Activated T-helper 17 cell treated with anti-CD3 and anti-CD28 coated beads, Interleukin-2, amount 50 U/mL, for 72 hours (primary cell): ENCODE measurements at regions not wholly inside any gene's neighbourhood (a gene's known extent, or its start where the extent isn't known, plus 50 kb on each side); places are given as distances from the start of the nearest gene placed in this dataset.
"Not testable (repeated sequence)": the region's sequence is repeated elsewhere in the genome, so short reads cannot be mapped to it uniquely, and the experiment has no call there.

Experiments
- ATAC-seq: fragments of 150-1000 bp; cut with Tn5 transposase; replicated peaks from 2 replicates; pipeline ENCODE4 v1.10.0; 2021; ENCODE audit warnings: mild to moderate bottlenecking, moderate library complexity
- H3K27ac Mint-ChIP-seq: one replicate; pipeline ENCODE4 v1.8.0; 2022; ENCODE audit warnings: mixed read lengths
- H3K27me3 Mint-ChIP-seq: one replicate; pipeline ENCODE4 v1.8.0; 2022; ENCODE audit warnings: mixed read lengths
- H3K36me3 Mint-ChIP-seq: one replicate; pipeline ENCODE4 v1.8.0; 2022; ENCODE audit warnings: low read depth, mild to moderate bottlenecking, mixed read lengths
- H3K4me1 Mint-ChIP-seq: one replicate; pipeline ENCODE4 v1.8.0; 2022; ENCODE audit warnings: mixed read lengths
- H3K4me3 Mint-ChIP-seq: one replicate; pipeline ENCODE4 v1.8.0; 2022; ENCODE audit warnings: mild to moderate bottlenecking, mixed read lengths
- H3K9me3 Mint-ChIP-seq: one replicate; pipeline ENCODE4 v1.8.0; 2022; ENCODE audit warnings: mixed read lengths

DNA sequence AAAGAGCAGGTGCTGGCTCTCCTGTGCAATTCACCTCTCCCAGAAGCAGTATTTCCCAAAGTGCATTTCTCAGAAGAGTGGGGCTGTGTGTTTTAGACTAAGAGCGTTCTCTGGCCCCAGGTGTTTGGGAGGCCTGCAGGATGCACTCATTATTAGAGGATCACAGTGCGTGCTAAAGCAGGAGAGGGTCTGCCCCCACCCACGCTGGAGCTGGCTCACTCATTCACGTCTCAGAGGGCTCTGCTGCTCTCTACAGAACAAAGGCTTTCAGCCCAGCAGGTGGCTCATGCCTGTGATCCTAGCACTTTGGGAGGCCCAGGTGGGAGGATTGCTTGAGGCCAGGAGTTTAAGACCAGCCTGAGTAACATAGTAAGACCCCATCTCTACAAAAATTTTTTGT is 756.7 kb downstream of the UQCRFS1 start:
- Mint-ChIP-seq H3K4me1 (no peaks in the 10 kb centered on the region), H3K9me3 (no peaks in the 10 kb centered on the region), H3K36me3 (no peaks in the 10 kb centered on the region), H3K4me3 (no peak overlapping the region), H3K27ac (no peak overlapping the region), H3K27me3 (no peaks in the 10 kb centered on the region)
- ATAC-seq = peak; percentile 32

DNA sequence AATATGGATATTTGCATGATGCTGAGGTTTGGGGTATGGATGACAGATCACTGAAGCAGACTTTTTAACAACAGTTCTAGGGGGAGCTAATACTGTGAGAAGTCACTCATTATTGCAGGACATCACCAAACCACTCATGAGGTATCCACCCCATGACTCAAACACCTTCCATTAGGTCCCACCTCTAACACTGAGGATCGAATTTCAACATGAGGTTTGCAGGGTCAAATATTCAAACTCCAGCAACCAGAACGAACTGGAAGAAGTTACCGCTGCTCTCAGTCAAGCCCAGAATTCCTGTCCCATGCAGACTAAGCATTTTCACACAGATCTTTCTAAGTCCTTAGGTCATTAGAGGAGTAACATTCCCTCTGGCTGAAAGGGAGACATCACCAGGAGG is 758.9 kb downstream of the UQCRFS1 start:
- Mint-ChIP-seq H3K36me3 (no peaks in the 10 kb centered on the region), H3K4me1 (no peaks in the 10 kb centered on the region)

DNA sequence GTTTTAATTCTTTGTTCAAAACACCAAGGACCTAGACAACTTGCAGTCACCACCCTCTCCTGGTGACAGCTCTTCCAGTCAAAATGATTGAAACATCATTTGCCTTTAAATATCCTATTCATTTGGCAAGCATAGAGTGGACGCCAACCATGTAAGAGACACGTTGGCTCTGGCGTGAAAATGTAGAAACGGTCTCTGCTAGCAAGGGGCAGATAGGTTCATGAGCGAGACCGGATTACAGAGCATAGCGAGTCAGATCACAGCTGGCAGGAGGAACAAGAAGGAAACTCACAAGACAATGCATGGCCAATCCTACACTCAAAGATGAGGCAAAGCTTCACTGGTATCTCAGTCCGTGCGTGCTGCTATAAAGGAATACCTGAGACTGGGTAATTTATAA is 759.5 kb downstream of the UQCRFS1 start:
- Mint-ChIP-seq H3K36me3 (no peaks in the 10 kb centered on the region), H3K27ac (no peak overlapping the region), H3K9me3 (no peaks in the 10 kb centered on the region), H3K4me3 (no peak overlapping the region), H3K4me1 (no peaks in the 10 kb centered on the region), H3K27me3 (no peaks in the 10 kb centered on the region)
- no peak for ATAC-seq

More for the DNA sequence above, 758.9 kb downstream of the UQCRFS1 start:
- Mint-ChIP-seq H3K4me3 (no peak overlapping the region), H3K9me3 (no peaks in the 10 kb centered on the region), H3K27me3 (no peaks in the 10 kb centered on the region), H3K27ac (no peak overlapping the region)
- no peak for ATAC-seq

DNA sequence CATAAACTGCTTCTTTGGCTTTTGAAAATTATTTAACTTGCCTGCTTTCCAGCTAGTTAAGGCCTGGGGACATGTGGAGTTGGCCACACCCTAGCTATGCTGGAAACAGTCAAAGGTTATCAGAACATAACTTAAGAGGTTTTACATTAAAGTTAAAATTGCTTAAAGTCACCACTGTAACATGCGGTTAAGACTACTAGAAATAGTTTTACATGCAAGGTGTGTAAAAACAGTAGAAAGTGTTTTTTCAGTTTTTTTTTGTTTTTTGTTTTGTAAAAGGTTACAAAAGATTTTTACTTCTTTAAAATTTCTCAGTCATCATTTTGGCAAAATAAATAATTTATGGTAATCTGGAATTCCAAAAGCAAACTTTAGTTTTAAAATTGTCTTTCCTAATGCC is 763.1 kb downstream of the UQCRFS1 start:
- Mint-ChIP-seq H3K27me3 (no peaks in the 10 kb centered on the region), H3K4me3 (no peak overlapping the region), H3K4me1 (no peaks in the 10 kb centered on the region), H3K27ac (no peak overlapping the region), H3K36me3 (no peaks in the 10 kb centered on the region), H3K9me3 (peaks cover 12% of the 10 kb centered on the region)
- no peak for ATAC-seq

DNA sequence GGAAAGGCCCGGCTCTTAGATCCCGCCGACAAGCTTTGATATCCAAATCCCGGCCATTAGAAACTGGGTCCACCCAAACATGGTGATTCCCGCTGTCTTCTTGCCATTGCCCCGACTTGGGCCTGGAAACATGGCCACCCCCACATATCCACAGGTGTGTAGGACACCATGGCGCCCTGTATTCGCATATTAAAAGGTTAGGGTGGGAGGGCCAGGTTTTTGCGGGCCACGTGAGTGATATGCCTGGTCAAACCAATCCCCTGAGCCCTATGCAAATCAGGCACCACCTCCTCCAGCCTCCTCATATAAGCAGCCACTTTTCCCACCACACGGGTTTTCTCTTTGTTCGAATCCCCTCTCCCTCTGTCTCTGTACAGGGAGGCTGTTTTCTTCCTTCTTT is 766.4 kb downstream of the UQCRFS1 start:
- no peak for ATAC-seq
- no peak overlapping the region for H3K4me3 Mint-ChIP-seq
- no peaks in the 10 kb centered on the region for H3K4me1 Mint-ChIP-seq
- no peaks in the 10 kb centered on the region for H3K27me3 Mint-ChIP-seq
- H3K36me3 Mint-ChIP-seq = no peaks in the 10 kb centered on the region
- no peak overlapping the region for H3K27ac Mint-ChIP-seq
- peaks cover 14% of the 10 kb centered on the region for H3K9me3 Mint-ChIP-seq

DNA sequence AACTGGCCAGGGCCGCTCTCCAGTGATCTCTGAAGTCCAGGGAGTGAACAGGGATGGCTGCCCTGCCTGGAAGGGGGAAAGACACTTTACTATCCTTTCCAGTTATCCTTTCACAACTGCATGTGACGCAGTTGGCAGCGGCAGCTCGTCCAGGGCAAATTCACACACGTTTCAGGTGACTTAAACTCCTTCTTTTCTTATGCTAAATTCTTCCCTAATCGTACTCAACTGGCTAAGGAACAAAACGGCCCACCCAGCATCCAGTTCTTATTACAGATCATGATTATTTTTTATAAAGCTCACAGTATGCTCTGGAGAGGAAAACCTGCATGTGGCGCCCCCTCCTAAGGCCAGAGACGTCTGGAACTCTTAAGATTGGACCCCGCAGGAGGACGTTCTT is 767.1 kb downstream of the UQCRFS1 start:
- no peaks in the 10 kb centered on the region for H3K27me3 Mint-ChIP-seq
- H3K27ac Mint-ChIP-seq = no peak overlapping the region
- no peaks in the 10 kb centered on the region for H3K4me1 Mint-ChIP-seq
- H3K9me3 Mint-ChIP-seq = peaks cover 14% of the 10 kb centered on the region
- H3K36me3 Mint-ChIP-seq = no peaks in the 10 kb centered on the region
- no peak for ATAC-seq
- H3K4me3 Mint-ChIP-seq = no peak overlapping the region

DNA sequence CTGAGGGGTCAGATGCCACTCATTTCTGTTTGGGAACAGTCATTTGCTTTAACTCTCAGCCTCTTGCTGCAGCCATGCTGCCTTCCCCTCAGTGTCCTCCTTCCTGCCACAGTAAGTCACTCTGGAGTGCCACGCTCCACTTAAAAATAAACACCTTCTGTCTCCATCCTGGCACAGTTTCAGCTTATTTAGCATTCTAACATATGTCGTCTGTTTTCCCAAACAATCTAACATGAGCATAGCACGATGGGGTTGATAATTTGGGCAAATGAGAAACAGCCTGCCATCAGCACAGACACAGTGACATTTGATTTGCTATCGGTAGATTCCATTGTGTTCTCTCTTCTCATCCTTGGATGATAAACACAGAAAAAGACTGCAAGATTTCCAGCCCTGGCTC is 768.6 kb downstream of the UQCRFS1 start:
- no peak overlapping the region for H3K4me3 Mint-ChIP-seq

DNA sequence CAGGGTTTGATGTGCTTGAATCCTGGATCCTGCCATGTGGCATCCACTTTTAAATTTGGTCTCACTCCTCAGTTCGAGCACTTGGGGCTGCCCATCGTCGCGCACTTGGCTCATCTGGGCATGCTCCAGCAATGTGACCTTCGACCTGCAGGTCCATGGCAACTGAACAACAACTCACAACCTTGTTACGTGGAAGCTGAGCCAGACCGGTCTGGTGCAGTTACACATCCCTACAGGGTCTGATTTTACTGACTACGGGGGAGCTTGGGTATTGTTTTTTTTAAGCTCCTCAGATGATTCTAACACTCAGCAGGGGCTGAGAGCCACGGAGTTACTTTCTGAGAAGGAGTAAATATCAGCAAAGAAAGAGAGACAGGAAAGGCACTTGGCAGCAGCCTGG is 769.6 kb downstream of the UQCRFS1 start:
- ATAC-seq = no peak
- Mint-ChIP-seq H3K4me3 (no peak overlapping the region), H3K36me3 (no peaks in the 10 kb centered on the region), H3K4me1 (no peaks in the 10 kb centered on the region), H3K9me3 (peaks cover 14% of the 10 kb centered on the region), H3K27me3 (no peaks in the 10 kb centered on the region), H3K27ac (no peak overlapping the region)

More for the DNA sequence above, 768.6 kb downstream of the UQCRFS1 start:
- peaks cover 14% of the 10 kb centered on the region for H3K9me3 Mint-ChIP-seq
- ATAC-seq = no peak
- no peaks in the 10 kb centered on the region for H3K27me3 Mint-ChIP-seq
- no peak overlapping the region for H3K27ac Mint-ChIP-seq
- no peaks in the 10 kb centered on the region for H3K36me3 Mint-ChIP-seq
- H3K4me1 Mint-ChIP-seq = no peaks in the 10 kb centered on the region

DNA sequence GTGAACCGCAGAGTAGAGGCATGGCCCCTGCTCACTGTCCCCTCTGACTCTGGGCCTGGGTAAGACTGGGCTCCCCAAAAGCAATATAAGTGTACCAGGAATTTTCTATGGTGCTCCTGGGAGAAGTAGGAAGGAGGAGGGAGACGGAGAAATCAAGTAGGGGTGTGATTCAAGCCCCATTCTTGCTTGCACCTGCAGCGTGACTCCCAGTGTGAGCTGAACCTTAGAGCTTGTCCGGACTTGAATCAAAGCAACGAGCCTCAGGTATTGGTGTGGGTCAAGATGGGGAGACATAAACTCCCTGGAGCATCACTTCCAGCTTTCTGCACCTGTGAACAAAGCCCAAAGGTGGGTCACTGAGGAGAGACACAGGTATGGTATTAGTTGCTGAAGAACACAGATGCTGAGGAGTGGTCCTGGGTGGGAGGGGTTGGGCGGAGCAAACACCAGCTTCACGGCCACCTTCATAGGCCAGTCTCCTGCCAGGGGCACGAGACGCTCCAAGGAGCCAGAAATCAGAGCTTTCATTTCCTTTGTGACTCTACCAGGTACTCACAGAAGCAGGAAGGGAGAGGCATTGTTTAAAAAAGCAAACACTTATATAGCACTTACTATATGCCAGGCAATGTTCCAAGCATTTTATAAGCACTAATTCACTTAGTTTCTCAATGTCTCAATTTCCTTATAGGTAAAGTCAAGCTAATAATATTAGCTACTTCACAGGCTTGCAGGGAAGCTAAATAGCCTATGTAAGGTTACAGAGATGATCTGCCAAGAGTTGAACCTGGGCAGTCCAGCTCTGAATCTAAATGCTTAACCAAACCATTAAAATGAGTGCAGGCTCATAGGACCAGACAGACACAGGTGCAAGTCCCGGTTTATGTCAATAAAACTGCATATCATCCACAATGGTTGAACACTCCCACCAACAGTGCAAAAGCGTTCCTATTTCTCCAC is 775.3 kb downstream of the UQCRFS1 start:
- H3K9me3 Mint-ChIP-seq = peaks cover 7% of the 10 kb centered on the region
- no peak overlapping the region for H3K4me3 Mint-ChIP-seq
- H3K36me3 Mint-ChIP-seq = no peaks in the 10 kb centered on the region
- H3K4me1 Mint-ChIP-seq = no peaks in the 10 kb centered on the region
- no peak overlapping the region for H3K27ac Mint-ChIP-seq
- no peak for ATAC-seq
- H3K27me3 Mint-ChIP-seq = no peaks in the 10 kb centered on the region

DNA sequence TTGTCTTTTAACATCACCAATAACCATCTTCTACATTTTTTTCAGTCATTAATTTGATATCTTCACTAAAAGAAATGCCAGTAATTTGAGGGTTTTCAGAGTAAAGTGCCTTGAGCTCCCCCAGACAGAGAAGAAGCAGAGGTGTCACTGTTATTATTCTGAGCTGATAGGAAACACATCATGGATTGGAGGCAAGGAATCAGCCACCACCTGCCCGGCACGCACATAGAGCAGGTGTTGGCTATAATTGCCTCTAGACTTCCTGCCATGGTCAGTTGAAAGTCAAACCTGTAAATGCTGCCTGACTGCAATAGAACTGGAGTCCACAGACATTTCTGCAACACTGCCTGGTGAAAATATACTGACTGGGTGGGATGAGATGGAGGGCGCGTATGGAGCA is 776.6 kb downstream of the UQCRFS1 start:
- H3K4me3 Mint-ChIP-seq = no peak overlapping the region
- H3K27ac Mint-ChIP-seq = no peak overlapping the region

DNA sequence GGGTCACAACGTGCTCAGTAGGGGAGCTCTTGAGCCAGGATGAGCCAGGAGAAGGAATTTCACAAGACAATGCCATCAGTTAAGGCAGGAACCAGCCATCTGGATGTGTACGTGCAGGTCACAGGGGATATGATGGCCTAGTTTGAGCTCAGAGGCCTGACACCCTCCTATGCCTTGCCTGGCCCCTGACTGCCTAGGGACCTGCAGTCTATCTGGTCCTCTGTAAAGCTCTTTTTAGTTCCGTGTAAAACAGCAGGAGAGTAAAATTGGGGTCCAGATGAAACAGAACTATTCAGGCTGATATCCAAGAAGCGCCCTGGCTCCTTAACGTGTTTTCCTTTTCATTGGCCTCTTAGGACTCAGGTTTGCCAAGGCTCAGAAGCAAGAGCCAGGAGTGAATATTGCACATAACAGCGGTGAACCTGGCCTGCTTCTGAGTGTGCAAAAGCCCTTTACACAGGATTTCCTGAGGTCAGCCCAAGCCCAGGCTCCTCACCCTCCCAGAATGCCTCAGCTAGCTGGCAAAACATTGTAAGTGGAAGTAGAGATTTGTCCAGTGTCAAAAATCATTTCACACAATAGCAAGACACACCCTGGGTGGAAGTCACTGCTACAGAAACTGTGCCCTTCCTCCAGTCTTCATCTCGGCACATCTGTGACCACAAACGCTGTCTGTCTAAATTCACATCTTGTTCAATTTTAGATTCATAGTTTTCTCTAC is 777.2 kb downstream of the UQCRFS1 start:
- H3K27ac Mint-ChIP-seq = no peak overlapping the region
- H3K9me3 Mint-ChIP-seq = peaks cover 7% of the 10 kb centered on the region
- no peaks in the 10 kb centered on the region for H3K4me1 Mint-ChIP-seq
- H3K4me3 Mint-ChIP-seq = no peak overlapping the region
- no peaks in the 10 kb centered on the region for H3K27me3 Mint-ChIP-seq
- ATAC-seq = no peak
- no peaks in the 10 kb centered on the region for H3K36me3 Mint-ChIP-seq

More for the DNA sequence above, 776.6 kb downstream of the UQCRFS1 start:
- ATAC-seq = no peak
- peaks cover 7% of the 10 kb centered on the region for H3K9me3 Mint-ChIP-seq
- H3K4me1 Mint-ChIP-seq = no peaks in the 10 kb centered on the region
- H3K27me3 Mint-ChIP-seq = no peaks in the 10 kb centered on the region
- no peaks in the 10 kb centered on the region for H3K36me3 Mint-ChIP-seq

DNA sequence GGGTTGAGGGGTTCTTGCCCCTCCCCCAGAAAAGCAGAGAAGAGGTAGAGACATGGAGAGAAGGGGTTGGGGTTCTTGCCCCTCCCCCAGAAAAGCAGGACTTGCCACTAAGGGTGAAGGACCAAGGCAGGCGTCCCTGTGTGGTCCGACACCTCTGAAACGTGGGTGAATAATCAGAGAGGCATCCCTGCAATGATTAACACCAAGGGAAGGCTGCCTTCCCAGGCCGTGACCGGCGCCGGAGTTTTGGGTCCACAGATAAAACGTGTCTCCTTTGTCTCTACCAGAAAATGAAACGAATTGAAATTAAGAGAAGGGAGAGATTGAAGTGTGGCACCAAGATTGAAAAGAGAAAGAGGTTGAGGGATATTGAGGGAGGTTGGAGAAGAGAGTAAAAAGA is 778.2 kb downstream of the UQCRFS1 start:
- H3K27ac Mint-ChIP-seq, H3K27me3 Mint-ChIP-seq, H3K4me1 Mint-ChIP-seq, ATAC-seq, H3K4me3 Mint-ChIP-seq, H3K9me3 Mint-ChIP-seq, H3K36me3 Mint-ChIP-seq: not testable (repeated sequence)

DNA sequence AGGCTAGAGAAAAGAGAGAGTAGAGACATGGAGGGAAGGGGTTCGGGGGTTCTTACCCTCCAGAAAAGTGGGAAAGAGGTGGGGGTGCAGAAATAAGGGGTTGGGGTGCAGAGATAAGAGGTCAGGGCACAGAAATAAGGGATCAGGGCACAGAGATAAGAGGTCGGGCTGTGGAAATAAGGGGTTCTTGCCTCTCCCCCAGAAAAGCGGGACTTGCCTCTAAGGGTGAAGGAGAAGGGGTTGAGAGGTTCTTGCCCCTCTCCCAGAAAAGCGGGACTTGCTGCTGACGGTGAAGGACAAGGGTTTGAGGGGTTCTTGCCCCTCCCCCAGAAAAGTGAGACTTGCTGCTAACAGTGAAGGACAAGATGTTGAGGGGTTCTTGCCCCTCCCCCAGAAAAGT is 778.6 kb downstream of the UQCRFS1 start:
- not testable (repeated sequence) for H3K9me3 Mint-ChIP-seq, ATAC-seq

DNA sequence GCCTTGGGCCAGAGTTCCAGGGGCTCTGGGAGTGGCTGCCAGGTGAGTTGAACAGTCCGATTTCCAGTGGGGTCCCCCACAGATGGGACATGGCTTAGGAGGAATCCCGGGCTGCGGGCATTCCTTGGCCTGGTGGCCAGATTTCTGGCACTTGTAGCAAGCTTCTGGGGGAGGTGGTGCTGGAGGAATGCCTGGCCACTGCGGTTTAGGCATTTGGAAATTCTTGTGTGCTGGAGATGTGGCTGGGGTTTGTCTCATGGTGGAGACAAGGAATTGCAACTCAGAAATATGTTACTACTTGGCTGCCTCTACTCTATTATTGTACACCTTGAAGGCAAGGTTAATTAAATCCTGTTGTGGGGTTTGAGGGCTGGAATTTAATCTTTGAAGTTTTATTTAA is 779.8 kb downstream of the UQCRFS1 start:
- H3K4me1 Mint-ChIP-seq, ATAC-seq, H3K27me3 Mint-ChIP-seq, H3K27ac Mint-ChIP-seq, H3K36me3 Mint-ChIP-seq, H3K4me3 Mint-ChIP-seq, H3K9me3 Mint-ChIP-seq: not testable (repeated sequence)

More for the DNA sequence above, 778.6 kb downstream of the UQCRFS1 start:
- not testable (repeated sequence) for H3K4me3 Mint-ChIP-seq, H3K4me1 Mint-ChIP-seq, H3K36me3 Mint-ChIP-seq, H3K27ac Mint-ChIP-seq, H3K27me3 Mint-ChIP-seq

DNA sequence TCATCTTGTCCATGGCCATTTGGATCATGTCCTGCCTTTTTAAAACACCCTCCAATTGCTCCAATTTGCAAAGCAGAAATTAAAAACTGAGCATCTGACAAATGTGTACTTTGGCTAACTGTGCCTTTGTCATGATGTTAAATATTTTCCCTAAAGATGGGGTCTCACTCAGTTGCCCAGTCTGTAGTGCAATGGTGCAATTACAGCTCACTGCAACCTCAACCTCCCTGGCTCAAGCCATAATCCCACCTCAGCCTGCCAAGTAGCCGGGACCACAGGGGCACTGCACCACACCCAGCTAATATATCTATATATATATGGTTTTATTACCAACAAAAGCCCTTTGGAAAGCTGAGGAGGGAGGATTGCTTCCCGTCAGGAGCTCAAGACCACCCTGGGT is 782.7 kb downstream of the UQCRFS1 start:
- Mint-ChIP-seq H3K4me1 (no peaks in the 10 kb centered on the region), H3K36me3 (no peaks in the 10 kb centered on the region), H3K4me3 (no peak overlapping the region), H3K27ac (no peak overlapping the region), H3K9me3 (peaks cover 11% of the 10 kb centered on the region), H3K27me3 (no peaks in the 10 kb centered on the region)
- no peak for ATAC-seq
